ENCODE measurements at regions not wholly inside any gene's neighbourhood (a gene's known extent, or its start where the extent isn't known, plus 50 kb on each side); places are given as distances from the start of the nearest gene placed in this dataset.

- Histone ChIP-seq H3K36me3 (ENCODE audit: control insufficient read depth in 4 of 4, insufficient read depth in 3 of 4, low read depth in 1 of 4, low read length in 3 of 4) (no peaks in the 10 kb centered on the region), H3K9ac (ENCODE audit: low read depth in 1 of 2, low read length in 2 of 2) (no peak overlapping the region), H3K4me3 (ENCODE audit: low read depth in 1 of 3, low read length in 3 of 3) (no peak overlapping the region), H3K27ac (ENCODE audit: low read depth in 1 of 2, low read length in 2 of 2) (no peak overlapping the region), H3K27me3 (ENCODE audit: control insufficient read depth in 4 of 4, insufficient read depth in 4 of 4, low read length in 3 of 4) (peaks cover 0 to 10% (median 0%) of the 10 kb centered on the region in 4 donors), H3K4me1 (ENCODE audit: control insufficient read depth in 4 of 4, insufficient read depth in 4 of 4, low read length in 3 of 4) (no peaks in the 10 kb centered on the region), H3K9me3 (ENCODE audit: control insufficient read depth in 4 of 4, low read length in 3 of 4) (peaks cover 0 to 6% (median 0%) of the 10 kb centered on the region in 4 donors)
- TF ChIP-seq, protein P1, sequence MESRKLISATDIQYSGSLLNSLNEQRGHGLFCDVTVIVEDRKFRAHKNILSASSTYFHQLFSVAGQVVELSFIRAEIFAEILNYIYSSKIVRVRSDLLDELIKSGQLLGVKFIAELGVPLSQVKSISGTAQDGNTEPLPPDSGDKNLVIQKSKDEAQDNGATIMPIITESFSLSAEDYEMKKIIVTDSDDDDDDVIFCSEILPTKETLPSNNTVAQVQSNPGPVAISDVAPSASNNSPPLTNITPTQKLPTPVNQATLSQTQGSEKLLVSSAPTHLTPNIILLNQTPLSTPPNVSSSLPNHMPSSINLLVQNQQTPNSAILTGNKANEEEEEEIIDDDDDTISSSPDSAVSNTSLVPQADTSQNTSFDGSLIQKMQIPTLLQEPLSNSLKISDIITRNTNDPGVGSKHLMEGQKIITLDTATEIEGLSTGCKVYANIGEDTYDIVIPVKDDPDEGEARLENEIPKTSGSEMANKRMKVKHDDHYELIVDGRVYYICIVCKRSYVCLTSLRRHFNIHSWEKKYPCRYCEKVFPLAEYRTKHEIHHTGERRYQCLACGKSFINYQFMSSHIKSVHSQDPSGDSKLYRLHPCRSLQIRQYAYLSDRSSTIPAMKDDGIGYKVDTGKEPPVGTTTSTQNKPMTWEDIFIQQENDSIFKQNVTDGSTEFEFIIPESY (IDR thresholded peaks at IDR 0.05), result no peak
- TF ChIP-seq CTCF (IDR thresholded peaks at IDR 0.05; ENCODE audit: low read depth, low read length, missing input control) (no peak), YY1 (IDR thresholded peaks at IDR 0.05) (no peak), HNF4G (IDR thresholded peaks at IDR 0.05) (no peak), SP1 (IDR thresholded peaks at IDR 0.05) (no peak), MAX (IDR thresholded peaks at IDR 0.05) (no peak), TAF1 (conservative IDR thresholded peaks at IDR 0.05) (no peak), FOXA2 (IDR thresholded peaks at IDR 0.05) (no peak)
- 88% methylated on average over 13 of the region's 13 CpGs for WGBS
- DNase-seq (ENCODE audit: low spot score), result no peak
Observed at GRCh38 chr7:26546508-26547053, 254.9 kb downstream of the SNX10 start.

- Histone ChIP-seq H3K4me1 (ENCODE audit: control insufficient read depth in 4 of 4, insufficient read depth in 4 of 4, low read length in 3 of 4) (no peaks in the 10 kb centered on the region), H3K27ac (ENCODE audit: low read depth in 1 of 2, low read length in 2 of 2) (no peak overlapping the region), H3K27me3 (ENCODE audit: control insufficient read depth in 4 of 4, insufficient read depth in 4 of 4, low read length in 3 of 4) (peaks cover 0 to 10% (median 0%) of the 10 kb centered on the region in 4 donors), H3K4me3 (ENCODE audit: low read depth in 1 of 3, low read length in 3 of 3) (no peak overlapping the region), H3K36me3 (ENCODE audit: control insufficient read depth in 4 of 4, insufficient read depth in 3 of 4, low read depth in 1 of 4, low read length in 3 of 4) (no peaks in the 10 kb centered on the region), H3K9me3 (ENCODE audit: control insufficient read depth in 4 of 4, low read length in 3 of 4) (peaks cover 0 to 6% (median 0%) of the 10 kb centered on the region in 4 donors), H3K9ac (ENCODE audit: low read depth in 1 of 2, low read length in 2 of 2) (no peak overlapping the region)
- DNase-seq (ENCODE audit: low spot score), result no peak
- TF ChIP-seq RXRA (IDR thresholded peaks at IDR 0.05) (no peak), MAX (IDR thresholded peaks at IDR 0.05) (no peak), HNF4A (conservative IDR thresholded peaks at IDR 0.05) (no peak), EGR1 (IDR thresholded peaks at IDR 0.05; ENCODE audit: low read depth in 2 of 2) (no peak), REST (IDR thresholded peaks at IDR 0.05) (no peak), HNF4G (IDR thresholded peaks at IDR 0.05) (no peak), CTCF (IDR thresholded peaks at IDR 0.05; ENCODE audit: low read depth, low read length, missing input control) (no peak), FOXA2 (IDR thresholded peaks at IDR 0.05) (no peak), GABPA (IDR thresholded peaks at IDR 0.05 in 1 of 2, conservative IDR thresholded peaks at IDR 0.05 in 1 of 2) (no peak), NR2F2 (IDR thresholded peaks at IDR 0.05) (no peak), SP1 (IDR thresholded peaks at IDR 0.05) (no peak), JUND (IDR thresholded peaks at IDR 0.05) (no peak), FOXA1 (IDR thresholded peaks at IDR 0.05) (no peak), RAD21 (IDR thresholded peaks at IDR 0.05) (no peak), TAF1 (conservative IDR thresholded peaks at IDR 0.05) (no peak), YY1 (IDR thresholded peaks at IDR 0.05) (no peak)
- TF ChIP-seq, protein P1 (IDR thresholded peaks at IDR 0.05), result no peak
- TF ChIP-seq, protein P2, sequence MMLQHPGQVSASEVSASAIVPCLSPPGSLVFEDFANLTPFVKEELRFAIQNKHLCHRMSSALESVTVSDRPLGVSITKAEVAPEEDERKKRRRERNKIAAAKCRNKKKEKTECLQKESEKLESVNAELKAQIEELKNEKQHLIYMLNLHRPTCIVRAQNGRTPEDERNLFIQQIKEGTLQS (IDR thresholded peaks at IDR 0.05), result no peak
- WGBS, result 72% methylated on average over 3 of the region's 3 CpGs
Observed at GRCh38 chr7:26547156-26547555, 255.5 kb downstream of the SNX10 start.
